H1 (cell line): ENCODE measurements at regions not wholly inside any gene's neighbourhood (a gene's known extent, or its start where the extent isn't known, plus 50 kb on each side); places are given as distances from the start of the nearest gene placed in this dataset.

ENCODE experiments used
- ATF2 ChIP-seq: IDR thresholded peaks from 2 replicates; pipeline ENCODE4 v1.6.1; 2012; ENCODE audit warnings: low read length, inconsistent platforms
- CTCF ChIP-seq, 3 experiments: IDR thresholded peaks; 1 replicate in 2 of 3; 2 replicates in 1 of 3; pipeline versions ENCODE4 v1.5.1 to v1.6.1; 2011; ENCODE audit warnings: low read length in 3 of 3, mild to moderate bottlenecking in 3 of 3, inconsistent platforms in 2 of 3, low read depth in 1 of 3, moderate library complexity in 1 of 3; ENCODE audit not compliant: insufficient read depth in 1 of 3; ENCODE audit errors: control extremely low read depth in 1 of 3
- FOSL1 ChIP-seq: IDR thresholded peaks from 2 replicates; pipeline ENCODE4 v1.6.1; 2011; ENCODE audit warnings: mild to moderate bottlenecking, low read depth, low read length, moderate library complexity; ENCODE audit not compliant: insufficient read depth
- POLR2A ChIP-seq, 2 experiments: IDR thresholded peaks; 1 replicate in 1 of 2; 2 replicates in 1 of 2; pipeline ENCODE4 v1.6.1; 2011; ENCODE audit warnings: low read depth in 2 of 2, low read length in 2 of 2, mild to moderate bottlenecking in 2 of 2; ENCODE audit errors: control extremely low read depth in 1 of 2
- RXRA ChIP-seq: IDR thresholded peaks from 2 replicates; pipeline ENCODE4 v1.6.1; 2011; ENCODE audit warnings: low read depth, mild to moderate bottlenecking, low read length, moderate library complexity; ENCODE audit not compliant: insufficient read depth
- TF ChIP-seq, protein P1 (sequence below): fragments of 300-600 bp; sonication (generic); IDR thresholded peaks from 2 replicates; pipeline ENCODE4 v1.7.1; 2012; ENCODE audit warnings: low read length, moderate library complexity, mild to moderate bottlenecking, inconsistent platforms; ENCODE audit not compliant: insufficient replicate concordance
- TF ChIP-seq, protein P2 (sequence below): IDR thresholded peaks from 2 replicates; pipeline ENCODE4 v1.6.1; 2012; ENCODE audit warnings: inconsistent platforms

GRCh38 chr18:73639788-73640187 is 507.8 kb downstream of the FBXO15 start (continued):
- TF ChIP-seq, protein P1, sequence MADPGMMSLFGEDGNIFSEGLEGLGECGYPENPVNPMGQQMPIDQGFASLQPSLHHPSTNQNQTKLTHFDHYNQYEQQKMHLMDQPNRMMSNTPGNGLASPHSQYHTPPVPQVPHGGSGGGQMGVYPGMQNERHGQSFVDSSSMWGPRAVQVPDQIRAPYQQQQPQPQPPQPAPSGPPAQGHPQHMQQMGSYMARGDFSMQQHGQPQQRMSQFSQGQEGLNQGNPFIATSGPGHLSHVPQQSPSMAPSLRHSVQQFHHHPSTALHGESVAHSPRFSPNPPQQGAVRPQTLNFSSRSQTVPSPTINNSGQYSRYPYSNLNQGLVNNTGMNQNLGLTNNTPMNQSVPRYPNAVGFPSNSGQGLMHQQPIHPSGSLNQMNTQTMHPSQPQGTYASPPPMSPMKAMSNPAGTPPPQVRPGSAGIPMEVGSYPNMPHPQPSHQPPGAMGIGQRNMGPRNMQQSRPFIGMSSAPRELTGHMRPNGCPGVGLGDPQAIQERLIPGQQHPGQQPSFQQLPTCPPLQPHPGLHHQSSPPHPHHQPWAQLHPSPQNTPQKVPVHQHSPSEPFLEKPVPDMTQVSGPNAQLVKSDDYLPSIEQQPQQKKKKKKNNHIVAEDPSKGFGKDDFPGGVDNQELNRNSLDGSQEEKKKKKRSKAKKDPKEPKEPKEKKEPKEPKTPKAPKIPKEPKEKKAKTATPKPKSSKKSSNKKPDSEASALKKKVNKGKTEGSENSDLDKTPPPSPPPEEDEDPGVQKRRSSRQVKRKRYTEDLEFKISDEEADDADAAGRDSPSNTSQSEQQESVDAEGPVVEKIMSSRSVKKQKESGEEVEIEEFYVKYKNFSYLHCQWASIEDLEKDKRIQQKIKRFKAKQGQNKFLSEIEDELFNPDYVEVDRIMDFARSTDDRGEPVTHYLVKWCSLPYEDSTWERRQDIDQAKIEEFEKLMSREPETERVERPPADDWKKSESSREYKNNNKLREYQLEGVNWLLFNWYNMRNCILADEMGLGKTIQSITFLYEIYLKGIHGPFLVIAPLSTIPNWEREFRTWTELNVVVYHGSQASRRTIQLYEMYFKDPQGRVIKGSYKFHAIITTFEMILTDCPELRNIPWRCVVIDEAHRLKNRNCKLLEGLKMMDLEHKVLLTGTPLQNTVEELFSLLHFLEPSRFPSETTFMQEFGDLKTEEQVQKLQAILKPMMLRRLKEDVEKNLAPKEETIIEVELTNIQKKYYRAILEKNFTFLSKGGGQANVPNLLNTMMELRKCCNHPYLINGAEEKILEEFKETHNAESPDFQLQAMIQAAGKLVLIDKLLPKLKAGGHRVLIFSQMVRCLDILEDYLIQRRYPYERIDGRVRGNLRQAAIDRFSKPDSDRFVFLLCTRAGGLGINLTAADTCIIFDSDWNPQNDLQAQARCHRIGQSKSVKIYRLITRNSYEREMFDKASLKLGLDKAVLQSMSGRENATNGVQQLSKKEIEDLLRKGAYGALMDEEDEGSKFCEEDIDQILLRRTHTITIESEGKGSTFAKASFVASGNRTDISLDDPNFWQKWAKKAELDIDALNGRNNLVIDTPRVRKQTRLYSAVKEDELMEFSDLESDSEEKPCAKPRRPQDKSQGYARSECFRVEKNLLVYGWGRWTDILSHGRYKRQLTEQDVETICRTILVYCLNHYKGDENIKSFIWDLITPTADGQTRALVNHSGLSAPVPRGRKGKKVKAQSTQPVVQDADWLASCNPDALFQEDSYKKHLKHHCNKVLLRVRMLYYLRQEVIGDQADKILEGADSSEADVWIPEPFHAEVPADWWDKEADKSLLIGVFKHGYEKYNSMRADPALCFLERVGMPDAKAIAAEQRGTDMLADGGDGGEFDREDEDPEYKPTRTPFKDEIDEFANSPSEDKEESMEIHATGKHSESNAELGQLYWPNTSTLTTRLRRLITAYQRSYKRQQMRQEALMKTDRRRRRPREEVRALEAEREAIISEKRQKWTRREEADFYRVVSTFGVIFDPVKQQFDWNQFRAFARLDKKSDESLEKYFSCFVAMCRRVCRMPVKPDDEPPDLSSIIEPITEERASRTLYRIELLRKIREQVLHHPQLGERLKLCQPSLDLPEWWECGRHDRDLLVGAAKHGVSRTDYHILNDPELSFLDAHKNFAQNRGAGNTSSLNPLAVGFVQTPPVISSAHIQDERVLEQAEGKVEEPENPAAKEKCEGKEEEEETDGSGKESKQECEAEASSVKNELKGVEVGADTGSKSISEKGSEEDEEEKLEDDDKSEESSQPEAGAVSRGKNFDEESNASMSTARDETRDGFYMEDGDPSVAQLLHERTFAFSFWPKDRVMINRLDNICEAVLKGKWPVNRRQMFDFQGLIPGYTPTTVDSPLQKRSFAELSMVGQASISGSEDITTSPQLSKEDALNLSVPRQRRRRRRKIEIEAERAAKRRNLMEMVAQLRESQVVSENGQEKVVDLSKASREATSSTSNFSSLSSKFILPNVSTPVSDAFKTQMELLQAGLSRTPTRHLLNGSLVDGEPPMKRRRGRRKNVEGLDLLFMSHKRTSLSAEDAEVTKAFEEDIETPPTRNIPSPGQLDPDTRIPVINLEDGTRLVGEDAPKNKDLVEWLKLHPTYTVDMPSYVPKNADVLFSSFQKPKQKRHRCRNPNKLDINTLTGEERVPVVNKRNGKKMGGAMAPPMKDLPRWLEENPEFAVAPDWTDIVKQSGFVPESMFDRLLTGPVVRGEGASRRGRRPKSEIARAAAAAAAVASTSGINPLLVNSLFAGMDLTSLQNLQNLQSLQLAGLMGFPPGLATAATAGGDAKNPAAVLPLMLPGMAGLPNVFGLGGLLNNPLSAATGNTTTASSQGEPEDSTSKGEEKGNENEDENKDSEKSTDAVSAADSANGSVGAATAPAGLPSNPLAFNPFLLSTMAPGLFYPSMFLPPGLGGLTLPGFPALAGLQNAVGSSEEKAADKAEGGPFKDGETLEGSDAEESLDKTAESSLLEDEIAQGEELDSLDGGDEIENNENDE: no peak
- no peak for TF ChIP-seq CTCF (IDR thresholded peaks at IDR 0.05; ENCODE audit: control extremely low read depth in 1 of 3, insufficient read depth in 1 of 3, low read depth in 1 of 3, low read length in 3 of 3)
- TF ChIP-seq RXRA: no peak
- no peak for TF ChIP-seq POLR2A (IDR thresholded peaks at IDR 0.05; ENCODE audit: control extremely low read depth in 1 of 2, low read depth in 2 of 2, low read length in 2 of 2)
- TF ChIP-seq FOSL1: no peak
- TF ChIP-seq, protein P2, sequence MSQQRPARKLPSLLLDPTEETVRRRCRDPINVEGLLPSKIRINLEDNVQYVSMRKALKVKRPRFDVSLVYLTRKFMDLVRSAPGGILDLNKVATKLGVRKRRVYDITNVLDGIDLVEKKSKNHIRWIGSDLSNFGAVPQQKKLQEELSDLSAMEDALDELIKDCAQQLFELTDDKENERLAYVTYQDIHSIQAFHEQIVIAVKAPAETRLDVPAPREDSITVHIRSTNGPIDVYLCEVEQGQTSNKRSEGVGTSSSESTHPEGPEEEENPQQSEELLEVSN: no peak
- TF ChIP-seq ATF2: no peak
